ENCODE measurements at regions not wholly inside any gene's neighbourhood (a gene's known extent, or its start where the extent isn't known, plus 50 kb on each side); places are given as distances from the start of the nearest gene placed in this dataset.

GRCh38 chr12:20206410-20206809 is 161.9 kb upstream of the PDE3A start (continued):
- TF ChIP-seq REST (IDR thresholded peaks at IDR 0.05; ENCODE audit: low read depth) (no peak), EZH2phosphoT487 (IDR thresholded peaks at IDR 0.05; ENCODE audit: borderline replicate concordance) (no peak), ZNF274 (IDR thresholded peaks at IDR 0.05; ENCODE audit: low read depth, low read length) (no peak), CBX3 (IDR thresholded peaks at IDR 0.05; ENCODE audit: low read depth) (no peak), ELF1 (IDR thresholded peaks at IDR 0.05; ENCODE audit: borderline replicate concordance, low read depth) (no peak), RAD21 (IDR thresholded peaks at IDR 0.05; ENCODE audit: low read depth) (no peak)

DNA sequence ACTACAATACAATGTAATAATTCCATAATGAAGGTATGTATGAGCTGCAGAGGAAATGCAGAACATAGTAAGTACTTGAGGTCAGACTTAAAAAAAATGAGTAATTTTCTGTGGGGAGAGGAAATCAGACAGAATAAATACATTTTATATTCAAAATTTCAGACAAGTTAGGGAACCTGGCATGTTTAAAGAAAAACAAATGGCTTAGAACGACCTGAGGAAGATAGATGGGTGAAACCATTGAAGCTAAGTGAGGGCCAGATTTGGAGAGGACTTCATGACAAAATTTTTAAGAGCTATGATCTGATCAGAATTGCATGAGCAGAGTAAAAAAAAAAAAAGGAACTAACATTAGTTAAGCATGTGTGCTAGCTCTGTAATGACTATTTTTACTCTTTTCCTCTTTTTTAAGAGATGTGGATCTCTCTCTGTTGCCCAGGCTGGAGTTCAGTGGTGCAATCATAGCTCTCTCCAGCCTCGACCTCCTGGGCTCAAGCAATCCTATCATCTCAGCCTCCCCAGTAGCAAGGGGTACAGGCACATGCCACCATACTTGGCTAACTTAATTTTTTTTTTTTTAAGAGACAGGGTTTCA is 157.6 kb upstream of the PDE3A start:
- ATAC-seq, result no peak
- H3K4me2 ChIP-seq (ENCODE audit: low read length), result no peak overlapping the region
- ChIA-PET POLR2A (no interaction called here), RAD21 (ENCODE audit: low non-redundant PET in 1 of 2, low total read pairs in 2 of 2, uncharacterized antibody in 2 of 2, unreplicated experiment in 2 of 2) (no interaction called here), CTCF (no interaction called here)
- H3K36me3 ChIP-seq (ENCODE audit: control insufficient read depth in 1 of 2, insufficient read depth in 2 of 2, low read length in 2 of 2), result no peaks in the 10 kb centered on the region
- H3K4me1 ChIP-seq (ENCODE audit: control insufficient read depth in 1 of 2, insufficient read depth in 2 of 2, low read length in 2 of 2), result peaks cover 14 to 16% of the 10 kb centered on the region in 2 experiments
- intact Hi-C loops (cut with micrococcal nuclease), result no loop called here
- no peaks in the 10 kb centered on the region for H3K9me3 ChIP-seq (ENCODE audit: control insufficient read depth in 1 of 2, insufficient read depth in 1 of 2, low read depth in 1 of 2, low read length in 2 of 2)
- H3K27ac ChIP-seq (ENCODE audit: low read depth, low read length), result no peak overlapping the region
- no peak for DNase-seq (ENCODE audit: low read depth, low spot score)
- H2AFZ ChIP-seq (ENCODE audit: low read depth, low read length, poor library complexity, severe bottlenecking), result no peak overlapping the region
- BruUV-seq (replicated peaks), result no TSS peak
- H3K79me2 ChIP-seq (ENCODE audit: insufficient read depth, low read length), result no peaks in the 10 kb centered on the region
- H3K9me2 ChIP-seq (ENCODE audit: insufficient read depth), result no peaks in the 10 kb centered on the region
- no peak overlapping the region for H3K9ac ChIP-seq (ENCODE audit: low read length)
- H3K27me3 ChIP-seq (ENCODE audit: insufficient read depth, low read length), result no peaks in the 10 kb centered on the region
- H4K20me1 ChIP-seq (ENCODE audit: insufficient read depth), result no peaks in the 10 kb centered on the region
- no peak overlapping the region for H3K4me3 ChIP-seq (replicated peaks in 1 of 2; ENCODE audit: low read depth in 1 of 2, low read length in 2 of 2)
- TF ChIP-seq CEBPB (IDR thresholded peaks at IDR 0.05; ENCODE audit: low read depth) (no peak), YY1 (IDR thresholded peaks at IDR 0.05; ENCODE audit: extremely low read depth, insufficient replicate concordance, low read depth, low read length) (no peak), SIN3A (IDR thresholded peaks at IDR 0.05; ENCODE audit: low read depth) (no peak), ZFX (IDR thresholded peaks at IDR 0.05) (no peak), FOSL1 (IDR thresholded peaks at IDR 0.05; ENCODE audit: low read depth) (no peak), POLR2AphosphoS5 (IDR thresholded peaks at IDR 0.05; ENCODE audit: low read depth, low read length) (no peak), RAD21 (IDR thresholded peaks at IDR 0.05; ENCODE audit: low read depth) (no peak), ZNF274 (IDR thresholded peaks at IDR 0.05; ENCODE audit: low read depth, low read length) (no peak), TCF7L2 (IDR thresholded peaks at IDR 0.05; ENCODE audit: borderline replicate concordance, extremely low read depth, insufficient read depth, insufficient read length) (no peak), EGR1 (IDR thresholded peaks at IDR 0.05; ENCODE audit: low read depth) (no peak), JUND (IDR thresholded peaks at IDR 0.05) (no peak), ATF3 (IDR thresholded peaks at IDR 0.05) (no peak), POLR2A (IDR thresholded peaks at IDR 0.05; ENCODE audit: borderline replicate concordance, extremely low read depth, insufficient read depth, insufficient read length) (no peak), SP1 (IDR thresholded peaks at IDR 0.05; ENCODE audit: low read depth) (no peak)
- TF ChIP-seq, protein P1, sequence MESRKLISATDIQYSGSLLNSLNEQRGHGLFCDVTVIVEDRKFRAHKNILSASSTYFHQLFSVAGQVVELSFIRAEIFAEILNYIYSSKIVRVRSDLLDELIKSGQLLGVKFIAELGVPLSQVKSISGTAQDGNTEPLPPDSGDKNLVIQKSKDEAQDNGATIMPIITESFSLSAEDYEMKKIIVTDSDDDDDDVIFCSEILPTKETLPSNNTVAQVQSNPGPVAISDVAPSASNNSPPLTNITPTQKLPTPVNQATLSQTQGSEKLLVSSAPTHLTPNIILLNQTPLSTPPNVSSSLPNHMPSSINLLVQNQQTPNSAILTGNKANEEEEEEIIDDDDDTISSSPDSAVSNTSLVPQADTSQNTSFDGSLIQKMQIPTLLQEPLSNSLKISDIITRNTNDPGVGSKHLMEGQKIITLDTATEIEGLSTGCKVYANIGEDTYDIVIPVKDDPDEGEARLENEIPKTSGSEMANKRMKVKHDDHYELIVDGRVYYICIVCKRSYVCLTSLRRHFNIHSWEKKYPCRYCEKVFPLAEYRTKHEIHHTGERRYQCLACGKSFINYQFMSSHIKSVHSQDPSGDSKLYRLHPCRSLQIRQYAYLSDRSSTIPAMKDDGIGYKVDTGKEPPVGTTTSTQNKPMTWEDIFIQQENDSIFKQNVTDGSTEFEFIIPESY (IDR thresholded peaks at IDR 0.05; ENCODE audit: extremely low read depth, insufficient replicate concordance, low read length), result no peak
